ENCODE measurements at regions not wholly inside any gene's neighbourhood (a gene's known extent, or its start where the extent isn't known, plus 50 kb on each side); places are given as distances from the start of the nearest gene placed in this dataset.

DNA sequence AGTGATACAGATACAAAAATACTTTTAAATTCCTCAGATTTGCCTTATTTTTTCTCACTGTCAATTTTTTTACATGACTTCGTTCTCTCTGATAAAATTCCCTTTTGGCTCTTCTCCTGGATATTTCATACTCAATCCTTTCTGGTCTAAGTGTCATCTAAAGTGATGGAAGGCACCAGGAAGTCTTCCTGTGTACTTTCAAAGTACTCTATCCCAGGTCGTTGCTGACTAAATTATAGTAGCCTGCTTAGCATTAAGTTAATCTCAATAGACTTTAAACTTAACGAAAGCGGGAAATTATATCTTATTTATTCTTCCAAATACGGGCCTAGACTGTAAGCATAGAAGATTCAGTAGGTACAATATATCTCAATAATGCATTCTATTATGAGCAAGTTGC, 67.8 kb downstream of the CASP12 start:
- DNase-seq, result no peak

DNA sequence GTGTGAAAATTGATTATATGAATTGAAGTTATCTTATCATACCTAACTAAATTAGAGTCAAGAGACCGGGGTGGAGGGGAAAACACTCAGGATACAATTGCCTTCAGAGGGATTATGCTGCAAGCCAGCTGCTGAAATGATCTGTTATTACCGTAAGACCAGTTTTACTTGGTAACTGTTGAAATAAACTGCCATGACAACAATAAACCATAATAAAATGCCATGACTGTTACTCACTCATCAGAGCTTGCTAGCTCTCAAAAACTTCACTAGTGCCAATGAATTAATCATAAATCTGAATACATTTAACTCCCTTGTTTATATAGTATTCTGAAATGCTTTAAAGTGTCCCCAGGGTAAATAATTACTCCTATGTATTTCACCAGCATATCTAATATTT, 68.2 kb downstream of the CASP12 start:
- DNase-seq, result no peak

DNA sequence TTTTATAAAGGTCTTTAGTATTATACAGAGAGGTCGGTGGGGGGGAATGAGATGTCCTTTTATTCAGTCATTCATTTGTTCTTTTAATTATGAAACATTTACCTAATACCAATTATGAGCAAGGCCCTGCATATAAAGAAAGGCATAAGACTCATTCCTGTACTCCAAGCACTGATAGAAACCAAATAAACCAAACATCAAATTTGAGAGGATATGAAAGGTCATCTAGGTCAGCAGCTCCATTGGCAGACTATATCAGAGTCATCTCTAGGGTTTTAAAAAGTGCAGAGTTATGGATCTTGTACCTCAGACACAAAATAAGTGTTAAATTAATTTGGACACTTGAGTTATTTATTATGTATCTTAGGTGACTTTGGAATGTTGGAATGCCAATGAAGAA, 71.5 kb downstream of the CASP12 start:
- no peak for DNase-seq

DNA sequence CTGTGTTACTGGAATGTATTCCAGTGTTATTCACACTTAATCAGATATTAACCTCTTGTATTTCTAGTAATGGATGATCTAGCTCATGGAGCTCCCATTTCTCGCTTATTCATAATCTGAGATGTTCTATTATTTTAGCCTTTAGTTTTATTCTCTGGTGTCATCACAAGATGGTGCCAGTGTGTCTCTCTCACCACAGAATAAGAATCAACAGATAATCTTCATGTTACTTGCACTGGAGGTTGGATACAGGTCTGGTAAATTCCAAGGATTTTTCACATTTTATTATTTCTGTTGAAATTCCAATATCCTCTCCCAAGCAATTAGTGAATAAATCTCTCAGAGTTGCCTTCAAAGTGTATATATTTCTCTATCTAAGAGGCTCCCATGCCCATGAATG, 74.6 kb downstream of the CASP12 start:
- DNase-seq, result no peak

- no peak for DNase-seq
Observed at GRCh38 chr11:104820431-104820830, 77.8 kb downstream of the CASP12 start.

- no peak for DNase-seq
Observed at GRCh38 chr11:104819603-104820002, 78.7 kb downstream of the CASP12 start.

GRCh38 chr11:104819107-104819506, 79.2 kb downstream of the CASP12 start:
- no peak for DNase-seq

GRCh38 chr11:104817973-104818372, 80.3 kb downstream of the CASP12 start:
- no peak for DNase-seq

DNA sequence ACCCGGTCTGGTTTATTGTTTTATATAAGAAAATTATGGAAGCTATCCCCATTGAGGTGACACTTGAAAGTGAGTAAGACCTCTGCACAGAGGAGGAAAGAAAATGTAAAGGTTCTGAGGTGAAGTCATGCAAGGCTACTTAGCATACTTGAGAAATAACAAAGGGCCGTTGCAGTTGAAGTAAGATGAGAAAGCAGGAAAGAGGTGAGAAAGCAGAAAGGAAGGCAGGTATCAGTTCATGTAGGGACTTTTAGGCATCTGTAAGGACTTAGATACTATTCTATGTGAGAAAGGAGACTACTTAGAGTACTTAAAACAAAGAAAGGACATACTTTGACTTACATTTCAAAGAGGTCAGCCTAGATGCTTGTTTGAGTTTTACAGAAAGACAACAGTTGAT, 84.7 kb downstream of the CASP12 start:
- DNase-seq, result no peak

DNA sequence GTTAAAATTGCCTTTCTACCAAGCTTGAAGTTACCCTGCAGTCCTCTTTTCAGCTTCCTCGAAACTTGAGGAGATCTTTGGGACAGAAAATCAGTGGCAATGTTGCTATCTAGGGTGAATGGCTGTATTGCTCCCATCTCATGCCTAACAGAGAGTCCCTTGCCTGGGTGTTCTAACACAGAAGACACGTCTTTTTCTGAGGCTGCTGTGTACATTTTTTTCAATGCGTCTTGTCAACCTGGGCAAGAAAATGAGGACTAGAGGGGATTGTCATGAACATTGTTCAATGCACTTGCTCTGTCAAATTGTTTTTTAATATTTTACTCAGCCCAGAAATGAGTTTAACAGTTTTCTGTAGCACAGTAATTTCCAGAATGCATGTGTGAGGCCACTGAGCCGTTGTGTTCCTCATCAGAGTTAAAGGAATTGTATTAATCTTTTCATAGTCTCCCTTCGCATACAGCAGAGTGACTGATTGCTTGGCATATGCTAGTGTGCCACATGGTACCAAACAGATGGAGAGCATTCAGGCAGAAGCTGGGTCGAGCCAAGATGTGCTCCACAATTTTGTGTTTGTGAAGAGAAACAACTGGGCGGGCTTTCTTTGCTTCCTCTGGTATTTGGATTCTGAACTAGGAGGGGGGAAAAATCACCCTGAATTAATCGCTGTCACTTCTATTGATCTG, 86.0 kb downstream of the CASP12 start:
- no peak for DNase-seq

DNA sequence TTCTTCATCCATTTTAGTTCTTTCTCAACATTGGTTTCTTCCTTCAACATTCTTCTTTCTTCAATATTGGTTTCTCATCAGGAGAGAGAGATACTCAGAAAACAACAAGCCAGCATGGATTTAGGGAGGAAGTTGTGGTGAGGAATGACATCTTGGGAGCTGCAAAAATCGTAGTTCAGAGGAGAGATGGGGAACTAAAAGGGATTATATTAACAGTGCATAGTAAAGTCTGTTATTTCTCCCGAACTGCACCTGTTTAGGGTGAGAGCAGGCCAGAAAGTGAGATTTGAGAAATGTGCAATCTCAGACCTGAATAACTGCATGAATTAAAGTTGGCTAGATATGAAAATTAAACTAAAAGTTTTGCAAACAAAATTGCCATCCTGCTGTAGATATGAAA, 94.5 kb downstream of the CASP12 start:
- no peak for DNase-seq

DNA sequence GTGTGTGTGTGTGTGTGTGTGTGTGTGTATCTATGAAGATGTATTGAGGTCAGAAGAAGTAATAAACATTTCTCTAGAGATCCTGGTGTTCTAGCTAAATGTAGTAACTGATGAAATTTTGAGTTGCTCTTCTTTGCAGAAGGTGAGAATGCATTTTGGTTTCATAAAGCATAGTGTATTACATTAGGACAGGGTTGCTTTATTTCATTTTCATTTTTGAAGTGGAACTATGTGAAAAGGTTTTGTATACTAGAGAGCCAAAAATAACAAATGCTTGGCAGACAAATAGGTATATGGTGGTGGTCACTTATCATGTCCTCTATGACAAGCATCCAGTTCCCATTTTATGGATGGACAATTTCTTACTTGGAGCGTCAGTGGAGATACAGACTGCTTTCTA, 99.0 kb downstream of the CASP12 start:
- no peak for DNase-seq

- no peak for DNase-seq
Observed at GRCh38 chr11:104798789-104799188, 99.5 kb downstream of the CASP12 start.

GRCh38 chr11:104796301-104796700, 102.0 kb downstream of the CASP12 start:
- no peak for DNase-seq

DNA sequence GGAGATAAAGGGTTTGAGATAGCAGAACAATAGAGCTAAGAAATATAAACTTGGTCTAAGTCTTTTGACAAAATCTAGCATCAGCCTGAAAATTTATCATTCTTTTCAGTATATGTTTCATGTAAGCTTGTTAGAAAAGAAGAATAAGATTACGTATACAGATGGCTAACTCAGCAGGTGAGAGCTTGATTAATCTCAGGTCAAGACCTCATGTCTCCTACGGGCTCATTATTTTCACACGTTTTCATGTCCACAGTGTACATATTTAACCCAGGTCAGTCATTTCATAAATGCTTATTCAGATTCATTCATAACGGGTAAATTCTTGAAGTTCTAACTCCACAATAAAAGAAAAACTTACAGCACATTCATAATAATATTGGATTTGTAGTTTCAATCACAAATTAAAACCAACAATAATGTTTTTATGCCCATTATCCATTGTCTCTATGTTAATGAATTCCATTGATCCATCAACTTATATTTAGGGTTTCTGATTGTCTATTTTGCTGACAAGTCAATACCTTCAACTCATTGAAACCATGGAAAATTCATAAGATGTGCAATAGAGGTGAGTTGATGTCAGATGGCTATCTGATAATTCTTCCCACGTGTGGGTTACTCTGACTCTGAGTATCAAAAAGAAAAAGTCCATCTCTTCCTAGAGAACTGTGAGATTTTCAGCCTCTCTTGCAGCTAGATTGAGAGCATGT, 102.6 kb downstream of the CASP12 start:
- no peak for DNase-seq

DNA sequence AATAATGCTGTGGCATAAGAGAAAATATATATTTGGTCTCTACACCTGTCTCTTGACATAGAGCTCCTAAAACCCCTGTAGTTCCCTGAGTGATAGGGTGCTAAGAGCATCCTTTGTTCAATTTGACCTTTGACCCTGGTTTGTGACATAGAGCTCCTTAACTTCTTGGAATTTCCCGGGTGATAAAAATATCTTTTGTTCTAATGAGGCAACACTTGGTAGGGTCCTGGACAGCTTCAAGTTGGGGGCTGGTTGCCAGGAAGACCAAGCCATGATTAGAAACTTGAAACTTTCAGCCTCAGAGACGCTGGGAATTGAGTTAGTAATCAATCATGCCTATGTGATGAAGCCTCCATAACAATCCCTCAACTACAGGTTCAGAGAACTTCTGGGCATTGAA, 105.4 kb downstream of the CASP12 start:
- no peak for DNase-seq

GRCh38 chr11:104791896-104792295, 106.4 kb downstream of the CASP12 start:
- DNase-seq, result no peak

GRCh38 chr11:104784684-104785460, 113.4 kb downstream of the CASP12 start:
- DNase-seq, result no peak

DNA sequence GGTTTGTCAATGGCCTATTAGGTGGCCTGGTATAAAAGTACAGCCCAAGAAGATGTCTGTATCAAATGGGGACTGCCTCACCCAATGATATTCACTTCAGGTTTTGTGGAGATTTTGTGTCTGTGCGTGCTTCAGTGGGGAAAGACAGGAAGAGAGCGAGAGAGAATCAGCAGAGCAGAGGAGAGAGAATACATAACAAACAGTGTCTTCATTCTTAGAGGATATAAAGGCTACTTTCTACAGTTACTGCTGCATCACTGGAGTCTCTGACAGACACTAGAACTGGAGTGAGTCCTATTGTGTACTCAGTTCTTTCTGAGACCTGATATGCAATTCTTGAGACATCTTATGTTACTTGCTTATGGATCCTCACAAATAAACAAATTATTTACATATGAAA, 115.0 kb downstream of the CASP12 start:
- no peak for DNase-seq

DNA sequence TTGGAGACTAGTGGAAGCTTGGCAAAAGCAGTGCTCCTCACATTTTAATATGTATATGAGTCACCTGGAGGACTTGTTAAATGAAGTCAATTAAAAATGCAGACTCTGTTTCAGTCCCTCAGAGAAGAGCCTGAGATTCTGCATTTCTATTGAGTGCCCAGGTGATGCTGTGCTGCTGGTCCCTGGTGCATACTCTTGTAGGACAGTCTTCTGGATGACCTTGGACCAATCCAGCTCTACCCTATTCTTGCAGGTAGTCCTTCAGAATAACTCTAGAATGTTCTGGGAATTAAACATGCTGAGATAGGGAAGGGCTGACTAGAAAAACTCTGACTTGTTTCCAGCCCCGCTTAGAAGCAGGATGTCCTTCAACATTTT, 115.9 kb downstream of the CASP12 start:
- DNase-seq, result no peak

DNA sequence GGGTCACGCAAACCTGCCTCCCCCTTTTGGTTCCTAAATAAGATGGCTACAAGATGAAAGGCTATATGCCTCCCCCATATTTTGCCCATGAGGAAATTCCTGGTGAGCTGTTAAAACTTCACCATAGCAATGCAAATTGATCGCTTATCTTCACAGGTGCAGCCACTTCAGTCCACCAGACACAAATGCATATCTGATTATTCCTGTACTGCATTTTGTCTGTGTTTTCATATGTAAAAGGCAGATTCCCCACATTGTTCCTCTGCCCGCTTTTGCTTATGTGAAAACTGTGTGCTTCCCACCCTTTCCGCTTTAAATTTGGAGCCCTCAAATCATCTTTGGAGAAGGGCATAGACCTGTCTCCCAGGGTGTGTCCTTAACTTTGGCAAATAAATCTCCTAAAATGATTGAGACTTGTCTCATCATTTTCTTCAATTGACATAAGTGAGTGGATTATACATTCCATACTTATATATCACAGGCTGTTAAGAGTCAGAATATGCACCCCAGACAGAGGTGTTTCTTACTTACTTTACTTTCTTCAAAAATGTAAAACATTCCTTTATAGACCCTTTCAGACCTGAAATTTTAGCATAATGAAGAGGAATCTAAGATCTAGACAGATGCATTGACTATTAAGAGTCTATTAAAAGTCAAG, 116.4 kb downstream of the CASP12 start:
- no peak for DNase-seq

- no peak for DNase-seq
Observed at GRCh38 chr11:104781037-104781436, 117.2 kb downstream of the CASP12 start.

- no peak for DNase-seq
Observed at GRCh38 chr11:104776501-104777170, 121.6 kb downstream of the CASP12 start.
